ENCODE measurements at regions not wholly inside any gene's neighbourhood (a gene's known extent, or its start where the extent isn't known, plus 50 kb on each side); places are given as distances from the start of the nearest gene placed in this dataset.

- POLR2A ChIA-PET: no interaction called here
- RAD21 ChIA-PET (ENCODE audit: low non-redundant PET in 1 of 2, low total read pairs in 2 of 2, uncharacterized antibody in 2 of 2, unreplicated experiment in 2 of 2): no interaction called here
- intact Hi-C loops (cut with micrococcal nuclease): no loop called here
- H3K4me2 ChIP-seq (ENCODE audit: low read length): no peak overlapping the region
- ATAC-seq: no peak
- no peak overlapping the region for H2AFZ ChIP-seq (ENCODE audit: low read depth, low read length, poor library complexity, severe bottlenecking)
- H3K9me3 ChIP-seq (ENCODE audit: control insufficient read depth in 1 of 2, insufficient read depth in 1 of 2, low read depth in 1 of 2, low read length in 2 of 2): no peaks in the 10 kb centered on the region
- DNase-seq (ENCODE audit: low read depth, low spot score): no peak
- H3K9me2 ChIP-seq (ENCODE audit: insufficient read depth): no peaks in the 10 kb centered on the region
- no TSS peak for BruUV-seq (replicated peaks)
- H3K27ac ChIP-seq (ENCODE audit: low read depth, low read length): no peak overlapping the region
- TF ChIP-seq MAX (IDR thresholded peaks at IDR 0.05) (no peak), TCF7L2 (IDR thresholded peaks at IDR 0.05; ENCODE audit: borderline replicate concordance, extremely low read depth, insufficient read depth, insufficient read length) (no peak), CTCF (IDR thresholded peaks at IDR 0.05 in 2 of 3, conservative IDR thresholded peaks at IDR 0.05 in 1 of 3; ENCODE audit: borderline replicate concordance in 1 of 3, insufficient read depth in 1 of 3, low read depth in 2 of 3, low read length in 2 of 3) (no peak), EGR1 (IDR thresholded peaks at IDR 0.05; ENCODE audit: low read depth) (no peak), CEBPB (IDR thresholded peaks at IDR 0.05; ENCODE audit: low read depth) (no peak), EZH2phosphoT487 (IDR thresholded peaks at IDR 0.05; ENCODE audit: borderline replicate concordance) (no peak), POLR2A (IDR thresholded peaks at IDR 0.05; ENCODE audit: borderline replicate concordance, extremely low read depth, insufficient read depth, insufficient read length) (no peak), EZH2 (IDR thresholded peaks at IDR 0.05) (no peak), SP1 (IDR thresholded peaks at IDR 0.05; ENCODE audit: low read depth) (no peak), RAD21 (IDR thresholded peaks at IDR 0.05; ENCODE audit: low read depth) (no peak), CBX3 (IDR thresholded peaks at IDR 0.05; ENCODE audit: low read depth) (no peak), ZBTB33 (IDR thresholded peaks at IDR 0.05; ENCODE audit: extremely low read depth, insufficient replicate concordance, low read length) (no peak), REST (IDR thresholded peaks at IDR 0.05; ENCODE audit: low read depth) (no peak), ELF1 (IDR thresholded peaks at IDR 0.05; ENCODE audit: borderline replicate concordance, low read depth) (no peak), FOSL1 (IDR thresholded peaks at IDR 0.05; ENCODE audit: low read depth) (no peak), ATF3 (IDR thresholded peaks at IDR 0.05) (no peak), ZFX (IDR thresholded peaks at IDR 0.05) (no peak), JUND (IDR thresholded peaks at IDR 0.05) (no peak), YY1 (IDR thresholded peaks at IDR 0.05; ENCODE audit: extremely low read depth, insufficient replicate concordance, low read depth, low read length) (no peak), SRF (IDR thresholded peaks at IDR 0.05; ENCODE audit: low read depth) (no peak)
- H3K79me2 ChIP-seq (ENCODE audit: insufficient read depth, low read length): no peaks in the 10 kb centered on the region
- H3K4me3 ChIP-seq (replicated peaks in 1 of 2; ENCODE audit: low read depth in 1 of 2, low read length in 2 of 2): no peak overlapping the region
- H4K20me1 ChIP-seq (ENCODE audit: insufficient read depth): no peaks in the 10 kb centered on the region
- H3K36me3 ChIP-seq (ENCODE audit: control insufficient read depth in 1 of 2, insufficient read depth in 2 of 2, low read length in 2 of 2): no peaks in the 10 kb centered on the region
- no peak overlapping the region for H3K9ac ChIP-seq (ENCODE audit: low read length)
- no peaks in the 10 kb centered on the region for H3K27me3 ChIP-seq (ENCODE audit: insufficient read depth, low read length)
- CTCF ChIA-PET: no interaction called here
- no peaks in the 10 kb centered on the region for H3K4me1 ChIP-seq (ENCODE audit: control insufficient read depth in 1 of 2, insufficient read depth in 2 of 2, low read length in 2 of 2)
Measured at GRCh38 chr14:36020120-36021029, 156.1 kb downstream of the PTCSC3 start.

Data from HCT116 (cell line).